Epithelial cell of proximal tubule (primary cell): ENCODE measurements at regions not wholly inside any gene's neighbourhood (a gene's known extent, or its start where the extent isn't known, plus 50 kb on each side); places are given as distances from the start of the nearest gene placed in this dataset.

ENCODE experiments used
- DNase-seq: peaks from one replicate; pipeline ENCODE4 v3.0.0-alpha.2; 2011; ENCODE audit warnings: low read depth
- H3K4me3 ChIP-seq: 2 replicates; pipeline ENCODE4 v1.5.1; 2011; ENCODE audit warnings: low read depth, mild to moderate bottlenecking, low read length
- TF ChIP-seq, protein P1 (sequence below): conservative IDR thresholded peaks from 2 replicates; pipeline ENCODE4 v1.5.1; 2012; ENCODE audit warnings: low read depth, mild to moderate bottlenecking, low read length

DNA sequence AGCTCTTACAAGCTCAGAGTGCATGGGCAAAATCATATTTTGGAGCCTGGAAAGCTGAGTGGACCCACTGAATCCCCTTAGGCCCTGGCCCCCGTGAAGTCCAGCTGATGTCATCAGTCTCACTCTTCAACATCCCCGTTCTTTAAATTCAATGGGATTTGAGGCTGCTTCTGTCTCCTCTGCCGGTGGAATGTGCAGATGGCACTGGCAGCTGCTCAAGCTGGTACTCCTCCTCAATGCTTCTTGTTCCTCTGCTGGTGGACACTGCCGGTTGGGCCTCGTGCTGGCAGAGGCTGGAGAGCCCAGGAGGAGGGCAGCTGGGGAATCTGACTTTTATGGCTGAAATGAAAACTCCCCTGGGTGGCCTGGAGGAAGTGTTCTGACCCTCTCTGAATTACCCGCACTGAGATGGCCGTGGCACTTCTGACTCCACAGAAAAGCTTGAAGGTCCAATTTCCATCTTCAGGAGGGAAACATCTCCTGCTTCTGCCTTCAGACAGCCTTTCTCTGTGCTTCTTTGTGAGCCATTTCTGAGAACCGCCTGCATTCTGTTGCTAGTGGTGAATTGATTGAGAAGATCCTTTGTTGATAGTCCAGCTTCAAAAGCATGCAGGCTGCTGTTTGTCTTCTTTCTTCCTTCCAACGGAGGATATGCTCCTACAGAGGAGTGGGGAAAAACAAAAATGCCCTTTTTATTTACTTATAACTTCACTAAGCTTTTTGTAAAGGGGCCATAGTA is 298.9 kb downstream of the TMEM38B start:
- TF ChIP-seq, protein P1, sequence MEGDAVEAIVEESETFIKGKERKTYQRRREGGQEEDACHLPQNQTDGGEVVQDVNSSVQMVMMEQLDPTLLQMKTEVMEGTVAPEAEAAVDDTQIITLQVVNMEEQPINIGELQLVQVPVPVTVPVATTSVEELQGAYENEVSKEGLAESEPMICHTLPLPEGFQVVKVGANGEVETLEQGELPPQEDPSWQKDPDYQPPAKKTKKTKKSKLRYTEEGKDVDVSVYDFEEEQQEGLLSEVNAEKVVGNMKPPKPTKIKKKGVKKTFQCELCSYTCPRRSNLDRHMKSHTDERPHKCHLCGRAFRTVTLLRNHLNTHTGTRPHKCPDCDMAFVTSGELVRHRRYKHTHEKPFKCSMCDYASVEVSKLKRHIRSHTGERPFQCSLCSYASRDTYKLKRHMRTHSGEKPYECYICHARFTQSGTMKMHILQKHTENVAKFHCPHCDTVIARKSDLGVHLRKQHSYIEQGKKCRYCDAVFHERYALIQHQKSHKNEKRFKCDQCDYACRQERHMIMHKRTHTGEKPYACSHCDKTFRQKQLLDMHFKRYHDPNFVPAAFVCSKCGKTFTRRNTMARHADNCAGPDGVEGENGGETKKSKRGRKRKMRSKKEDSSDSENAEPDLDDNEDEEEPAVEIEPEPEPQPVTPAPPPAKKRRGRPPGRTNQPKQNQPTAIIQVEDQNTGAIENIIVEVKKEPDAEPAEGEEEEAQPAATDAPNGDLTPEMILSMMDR: no peak
- no peak overlapping the region for H3K4me3 ChIP-seq
- no peak for DNase-seq

DNA sequence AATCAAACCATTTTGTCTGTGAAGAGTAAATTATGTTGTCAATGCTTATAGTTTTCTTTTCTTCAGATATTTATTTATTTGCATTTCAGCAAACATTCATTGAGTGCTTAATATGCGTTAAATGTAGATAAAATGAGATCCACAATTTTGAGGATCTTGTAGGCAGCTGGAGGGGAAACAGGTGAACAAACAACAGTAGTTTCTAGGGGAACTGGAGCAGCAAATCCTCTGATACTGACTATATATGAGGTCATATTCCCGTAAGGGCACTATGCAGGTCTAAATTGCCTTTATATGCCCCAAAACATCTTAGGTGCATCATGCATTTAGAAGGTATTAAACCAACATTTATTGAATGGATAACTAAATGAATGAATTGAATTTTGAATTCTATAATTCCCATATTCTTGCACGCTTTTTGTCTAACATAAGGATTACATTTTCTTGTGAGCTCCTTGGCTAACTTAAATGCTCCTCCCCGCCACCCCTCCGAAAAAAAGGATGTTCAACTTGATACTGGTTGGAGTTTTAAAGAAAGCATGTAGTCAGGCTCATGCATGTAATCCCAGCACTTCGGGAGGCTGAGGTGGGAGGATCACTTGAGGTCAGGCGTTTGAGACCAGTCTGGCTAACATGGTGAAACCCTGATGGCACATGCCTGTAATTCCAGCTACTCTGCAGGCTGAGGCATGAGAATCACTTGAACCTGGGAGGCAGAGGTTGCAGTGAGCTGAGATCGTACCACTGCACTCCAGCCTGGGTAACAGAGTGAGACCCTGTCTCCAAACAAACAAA is 299.8 kb downstream of the TMEM38B start:
- no peak overlapping the region for H3K4me3 ChIP-seq
- DNase-seq: no peak
- TF ChIP-seq, protein P1: no peak

DNA sequence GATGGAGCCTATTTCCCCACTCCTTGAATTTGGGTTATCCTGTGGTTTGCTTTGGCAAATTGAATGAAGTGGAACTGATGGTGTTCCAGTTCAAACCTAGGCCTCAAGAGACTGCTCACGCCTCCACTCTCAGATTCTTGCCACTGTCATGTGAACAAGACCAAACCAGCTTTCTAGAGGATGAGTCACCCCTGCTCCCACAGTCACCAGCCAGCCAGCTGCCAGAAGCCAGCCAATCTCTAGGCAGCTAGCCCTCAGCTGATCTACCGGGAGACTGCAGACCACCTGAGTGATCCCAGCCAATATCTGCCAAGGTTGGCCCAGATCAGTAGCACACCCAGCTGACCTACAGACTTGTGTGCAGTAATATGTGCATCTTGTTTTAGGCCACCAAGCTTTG is 300.6 kb downstream of the TMEM38B start:
- peak; percentile 13 for DNase-seq

DNA sequence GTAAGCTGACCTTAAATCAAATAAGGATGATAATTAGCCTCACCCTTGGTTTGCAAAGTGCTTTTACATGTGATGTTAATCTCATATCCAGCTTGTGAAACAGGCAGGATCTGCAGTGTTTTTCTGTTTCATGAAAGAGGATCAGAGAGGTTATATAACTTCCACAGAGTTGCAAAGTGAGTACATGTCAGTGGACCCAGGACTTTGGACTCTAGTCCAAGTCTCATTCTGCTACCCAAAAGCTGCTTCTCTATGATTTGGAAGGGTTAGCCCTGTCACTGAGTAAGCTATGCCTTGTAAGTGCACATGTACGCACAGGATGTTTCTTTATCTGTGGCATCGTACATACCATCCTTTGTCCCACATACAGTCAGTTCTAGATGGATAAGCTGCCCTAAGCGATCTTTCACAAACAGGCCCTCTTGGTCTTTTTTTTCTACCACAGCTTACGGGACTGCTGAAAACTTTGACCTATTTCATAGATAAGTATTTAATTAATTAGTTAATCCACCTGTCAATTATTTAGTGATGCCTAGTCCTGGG is 322.9 kb downstream of the TMEM38B start:
- H3K4me3 ChIP-seq: no peak overlapping the region

More for the DNA sequence above, 300.6 kb downstream of the TMEM38B start:
- no peak overlapping the region for H3K4me3 ChIP-seq
- TF ChIP-seq, protein P1: no peak

DNA sequence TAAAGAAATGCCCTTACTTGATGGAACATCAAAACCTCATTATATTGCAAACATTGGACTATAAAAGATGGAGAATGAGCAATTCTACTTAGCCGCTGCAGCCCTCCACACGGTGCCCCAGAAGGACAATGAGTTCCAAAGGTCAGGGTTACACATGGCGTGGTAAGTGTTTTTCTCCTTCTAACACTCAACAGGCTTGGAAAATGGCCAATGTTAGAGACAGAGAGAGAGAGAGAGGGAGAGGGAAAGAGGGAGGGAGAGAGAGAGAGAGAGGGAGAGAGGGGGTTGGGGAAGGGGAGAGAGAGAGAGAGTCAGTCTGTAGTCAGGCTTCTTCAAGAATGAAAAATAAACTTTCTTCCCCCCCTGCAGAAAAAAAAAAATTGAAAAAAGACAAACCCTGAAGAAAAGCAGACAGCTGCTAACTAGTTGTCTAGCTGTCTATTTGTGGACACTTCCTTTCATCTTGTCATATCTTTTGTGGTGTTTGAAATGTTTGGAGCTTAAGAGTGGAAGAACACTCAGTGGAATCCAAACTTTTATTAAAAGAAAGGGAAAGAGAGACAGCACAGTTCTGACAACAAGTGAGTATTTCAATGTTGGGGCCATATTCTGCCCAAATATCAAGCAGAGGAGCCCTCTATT is 324.8 kb downstream of the TMEM38B start:
- no peak overlapping the region for H3K4me3 ChIP-seq
- TF ChIP-seq, protein P1: no peak
- DNase-seq: no peak

More for the DNA sequence above, 322.9 kb downstream of the TMEM38B start:
- no peak for DNase-seq
- TF ChIP-seq, protein P1: no peak

DNA sequence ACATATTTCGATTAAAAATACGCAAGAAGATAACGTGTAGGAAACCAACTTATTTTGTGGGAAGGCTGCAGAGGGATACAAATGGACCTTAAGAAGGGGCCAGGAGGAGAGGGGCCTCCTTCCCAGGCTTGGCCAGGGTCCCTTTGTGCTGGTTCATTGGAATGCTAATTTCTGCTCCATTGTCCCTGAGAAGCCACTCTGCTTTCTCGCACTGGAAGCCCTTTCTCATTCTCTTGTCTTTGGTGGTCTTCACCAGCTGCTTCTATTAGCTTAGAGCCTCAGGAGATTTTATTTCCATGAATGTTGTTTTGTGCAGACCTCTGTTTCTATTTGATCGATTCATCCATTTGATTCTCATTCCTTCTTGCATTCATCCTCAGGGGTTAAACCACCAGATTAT is 325.4 kb downstream of the TMEM38B start:
- H3K4me3 ChIP-seq: no peak overlapping the region
- TF ChIP-seq, protein P1: no peak
- DNase-seq: no peak
